ENCODE measurements at regions not wholly inside any gene's neighbourhood (a gene's known extent, or its start where the extent isn't known, plus 50 kb on each side); places are given as distances from the start of the nearest gene placed in this dataset.

DNA sequence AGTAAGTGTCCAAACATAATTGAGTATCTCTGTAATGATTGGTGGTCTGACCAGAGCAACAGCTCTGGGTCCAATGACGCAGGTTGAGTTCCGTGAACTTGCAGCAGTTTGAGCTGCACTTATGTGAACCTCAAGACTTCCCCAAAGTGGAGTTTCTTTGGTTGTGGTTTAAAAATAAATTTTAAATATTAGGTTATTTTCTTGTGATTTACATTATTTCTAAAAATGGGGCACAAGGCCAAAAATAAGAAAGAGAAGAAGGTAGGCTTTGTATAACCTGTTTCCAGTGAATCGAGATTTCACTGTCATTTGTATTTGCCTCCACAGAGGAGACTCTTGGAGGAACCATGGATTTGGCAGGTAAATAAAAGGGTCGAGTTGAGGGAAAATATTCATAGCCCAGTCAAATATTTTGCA lies 166.4 kb upstream of the ZNF217 start:
- Histone ChIP-seq H3K9me3 (ENCODE audit: insufficient read depth, low read length) (no peaks in the 10 kb centered on the region), H3K36me3 (ENCODE audit: insufficient read depth, insufficient read length, low read length) (no peaks in the 10 kb centered on the region), H3K27me3 (ENCODE audit: insufficient read depth, insufficient read length) (no peaks in the 10 kb centered on the region), H3K4me3 (ENCODE audit: insufficient read length, low read depth) (no peak overlapping the region), H3K9ac (ENCODE audit: insufficient read length, low read depth) (no peak overlapping the region), H3K4me1 (ENCODE audit: insufficient read depth, insufficient read length) (peaks cover 4% of the 10 kb centered on the region)
- no peak for DNase-seq (ENCODE audit: low read depth, low spot score)
- TF ChIP-seq SUZ12 (IDR thresholded peaks at IDR 0.05; ENCODE audit: extremely low read depth, insufficient read depth, insufficient read length) (no peak), YY1 (IDR thresholded peaks at IDR 0.05; ENCODE audit: insufficient read depth, insufficient read length) (no peak), ZNF274 (IDR thresholded peaks at IDR 0.05; ENCODE audit: low read depth, low read length) (no peak)

DNA sequence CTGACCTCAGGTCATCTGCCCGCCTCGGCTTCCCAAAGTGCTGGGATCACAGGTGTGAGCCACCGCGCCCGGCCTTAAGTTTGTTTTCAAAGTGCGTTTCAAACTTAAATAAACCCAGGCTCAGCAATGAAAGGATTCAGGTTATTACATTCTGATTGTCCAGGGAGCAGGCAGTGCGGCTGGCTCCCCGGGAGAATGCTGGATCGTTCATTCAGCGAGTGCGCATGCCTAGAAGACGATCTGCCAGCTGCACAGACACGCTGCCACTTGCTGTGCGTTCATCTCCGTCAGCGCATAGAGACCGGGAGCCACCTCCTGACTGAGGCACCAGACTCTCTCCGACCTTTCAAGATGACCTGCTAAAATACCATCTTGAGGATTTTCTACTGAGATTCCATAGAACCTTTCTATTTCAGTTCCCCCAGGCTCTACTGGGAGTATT lies 163.9 kb upstream of the ZNF217 start:
- Histone ChIP-seq H3K4me3 (ENCODE audit: insufficient read length, low read depth) (no peak overlapping the region), H3K4me1 (ENCODE audit: insufficient read depth, insufficient read length) (peaks cover 11% of the 10 kb centered on the region), H3K27me3 (ENCODE audit: insufficient read depth, insufficient read length) (no peaks in the 10 kb centered on the region), H3K36me3 (ENCODE audit: insufficient read depth, insufficient read length, low read length) (no peaks in the 10 kb centered on the region), H3K9ac (ENCODE audit: insufficient read length, low read depth) (peak overlapping the region; percentile 9), H3K9me3 (ENCODE audit: insufficient read depth, low read length) (no peaks in the 10 kb centered on the region)
- TF ChIP-seq YY1 (IDR thresholded peaks at IDR 0.05; ENCODE audit: insufficient read depth, insufficient read length) (no peak), SUZ12 (IDR thresholded peaks at IDR 0.05; ENCODE audit: extremely low read depth, insufficient read depth, insufficient read length) (no peak), ZNF274 (IDR thresholded peaks at IDR 0.05; ENCODE audit: low read depth, low read length) (no peak)
- DNase-seq (ENCODE audit: low read depth, low spot score), result no peak

DNA sequence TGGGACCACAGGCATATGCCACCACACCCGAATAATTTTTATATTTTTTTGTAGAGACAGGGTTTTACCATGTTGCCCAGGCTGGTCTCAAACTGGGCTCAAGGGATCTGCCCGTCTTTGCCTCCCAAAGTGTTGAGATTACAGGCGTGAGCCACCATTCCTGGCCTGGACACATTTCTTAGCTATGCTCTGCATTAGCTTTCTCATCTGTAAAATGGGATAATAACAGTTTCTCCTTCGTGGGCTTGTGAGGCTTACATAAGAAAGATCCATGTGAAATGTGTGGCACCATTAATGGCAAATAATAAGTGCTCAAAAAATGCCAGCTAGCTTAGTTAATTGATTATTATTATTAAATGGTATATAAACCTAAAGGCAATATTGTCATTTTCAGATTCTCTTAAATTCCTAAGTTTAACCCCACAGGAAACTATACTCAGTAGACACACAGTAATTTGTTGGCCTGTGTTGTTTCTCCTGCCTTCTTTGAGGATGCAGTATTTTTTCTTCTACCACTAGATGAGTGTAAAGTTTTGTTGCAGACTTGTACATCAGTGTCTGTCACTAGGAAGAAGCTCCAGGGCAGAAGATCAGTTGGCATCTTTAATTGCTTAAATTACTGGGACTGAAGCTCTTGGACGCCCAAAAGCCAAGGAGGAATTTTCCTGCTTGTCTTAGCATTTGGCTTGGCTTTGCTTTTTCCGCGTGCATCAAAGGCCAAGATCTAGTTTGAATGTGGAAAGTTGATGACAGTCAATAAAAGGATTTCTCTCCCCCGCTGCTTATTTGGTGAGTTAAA lies 162.3 kb upstream of the ZNF217 start:
- Histone ChIP-seq H3K4me3 (ENCODE audit: insufficient read length, low read depth) (no peak overlapping the region), H3K27me3 (ENCODE audit: insufficient read depth, insufficient read length) (no peaks in the 10 kb centered on the region), H3K4me1 (ENCODE audit: insufficient read depth, insufficient read length) (peaks cover 15% of the 10 kb centered on the region), H3K9me3 (ENCODE audit: insufficient read depth, low read length) (no peaks in the 10 kb centered on the region), H3K9ac (ENCODE audit: insufficient read length, low read depth) (no peak overlapping the region), H3K36me3 (ENCODE audit: insufficient read depth, insufficient read length, low read length) (no peaks in the 10 kb centered on the region)
- no peak for DNase-seq (ENCODE audit: low read depth, low spot score)
- TF ChIP-seq SUZ12 (IDR thresholded peaks at IDR 0.05; ENCODE audit: extremely low read depth, insufficient read depth, insufficient read length) (no peak), YY1 (IDR thresholded peaks at IDR 0.05; ENCODE audit: insufficient read depth, insufficient read length) (no peak), ZNF274 (IDR thresholded peaks at IDR 0.05; ENCODE audit: low read depth, low read length) (no peak)

DNA sequence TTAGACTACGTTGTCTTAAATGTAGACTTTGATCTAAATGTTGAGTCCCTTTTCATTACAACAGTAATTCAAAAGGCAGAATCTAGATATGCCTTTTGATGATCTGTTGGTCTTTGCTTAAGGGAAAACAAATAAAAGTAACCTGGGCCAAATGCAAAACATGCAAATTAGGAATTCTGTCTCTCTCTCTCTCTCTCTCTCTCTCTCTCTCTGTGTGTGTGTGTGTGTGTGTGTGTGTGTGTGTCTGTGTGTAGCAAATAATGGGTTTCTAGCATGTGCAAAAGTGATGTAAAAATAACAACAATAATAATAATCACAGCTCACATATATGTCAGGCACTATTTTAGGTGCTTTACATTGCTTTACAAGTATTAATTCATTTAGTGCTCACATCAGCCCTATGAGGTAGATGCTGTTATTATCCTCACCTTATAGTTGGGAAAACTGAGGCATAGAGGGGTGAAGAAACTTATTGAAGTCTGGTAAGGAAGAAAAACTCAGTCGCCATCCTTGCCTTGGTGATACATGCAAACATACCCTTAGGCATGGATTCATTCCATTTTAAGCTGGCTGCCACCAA lies 160.3 kb upstream of the ZNF217 start:
- Histone ChIP-seq H3K9ac (ENCODE audit: insufficient read length, low read depth) (no peak overlapping the region), H3K27me3 (ENCODE audit: insufficient read depth, insufficient read length) (no peaks in the 10 kb centered on the region), H3K9me3 (ENCODE audit: insufficient read depth, low read length) (no peaks in the 10 kb centered on the region), H3K36me3 (ENCODE audit: insufficient read depth, insufficient read length, low read length) (no peaks in the 10 kb centered on the region), H3K4me1 (ENCODE audit: insufficient read depth, insufficient read length) (peaks cover 17% of the 10 kb centered on the region), H3K4me3 (ENCODE audit: insufficient read length, low read depth) (no peak overlapping the region)
- no peak for TF ChIP-seq YY1 (IDR thresholded peaks at IDR 0.05; ENCODE audit: insufficient read depth, insufficient read length)
- no peak for TF ChIP-seq SUZ12 (IDR thresholded peaks at IDR 0.05; ENCODE audit: extremely low read depth, insufficient read depth, insufficient read length)
- no peak for TF ChIP-seq ZNF274 (IDR thresholded peaks at IDR 0.05; ENCODE audit: low read depth, low read length)
- DNase-seq (ENCODE audit: low read depth, low spot score), result no peak

DNA sequence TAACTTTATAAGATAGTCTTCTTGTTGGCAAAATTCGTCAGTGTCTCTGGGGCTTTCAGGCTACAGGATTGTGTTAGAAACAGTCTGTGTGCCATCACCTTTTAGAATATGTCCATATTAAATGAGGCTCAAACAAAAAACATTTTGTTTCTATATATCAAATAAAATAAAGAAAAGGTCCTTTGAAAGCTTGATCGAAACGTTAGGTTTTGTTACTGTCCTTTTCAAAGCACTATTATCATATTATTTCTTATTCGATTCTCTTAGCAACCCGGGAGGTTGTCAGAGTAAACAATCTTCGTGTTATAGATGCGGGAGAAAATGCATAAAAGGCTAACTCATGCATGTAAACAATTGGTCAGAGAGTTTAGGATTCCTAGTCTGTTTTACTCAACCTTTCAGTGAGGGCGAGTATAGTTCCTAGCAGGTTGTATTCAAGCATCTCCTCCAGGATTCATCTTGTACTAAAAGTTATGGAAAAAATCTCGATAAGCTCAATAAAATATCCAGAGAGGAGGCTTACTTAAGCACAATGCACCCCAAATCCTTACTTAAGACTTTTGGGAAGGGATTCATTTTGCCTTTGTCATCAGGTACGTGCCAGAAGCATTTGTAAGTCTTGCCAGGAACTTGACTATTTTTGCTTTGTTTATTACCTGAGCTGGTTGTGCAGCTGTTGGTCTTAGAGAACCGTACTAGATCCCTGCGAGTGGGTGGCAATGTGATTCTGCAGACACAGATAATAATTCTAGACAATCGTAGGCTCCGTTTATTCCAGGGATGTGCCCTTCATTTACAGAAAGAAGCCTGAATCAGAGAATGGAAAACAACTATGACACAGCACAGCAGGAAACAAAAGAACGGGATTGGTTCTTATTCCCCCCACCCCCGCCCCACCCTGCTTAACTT lies 159.6 kb upstream of the ZNF217 start:
- TF ChIP-seq YY1 (IDR thresholded peaks at IDR 0.05; ENCODE audit: insufficient read depth, insufficient read length) (no peak), SUZ12 (IDR thresholded peaks at IDR 0.05; ENCODE audit: extremely low read depth, insufficient read depth, insufficient read length) (no peak), ZNF274 (IDR thresholded peaks at IDR 0.05; ENCODE audit: low read depth, low read length) (no peak)
- Histone ChIP-seq H3K4me3 (ENCODE audit: insufficient read length, low read depth) (no peak overlapping the region), H3K9ac (ENCODE audit: insufficient read length, low read depth) (no peak overlapping the region), H3K4me1 (ENCODE audit: insufficient read depth, insufficient read length) (peaks cover 15% of the 10 kb centered on the region), H3K9me3 (ENCODE audit: insufficient read depth, low read length) (no peaks in the 10 kb centered on the region), H3K27me3 (ENCODE audit: insufficient read depth, insufficient read length) (no peaks in the 10 kb centered on the region), H3K36me3 (ENCODE audit: insufficient read depth, insufficient read length, low read length) (no peaks in the 10 kb centered on the region)
- DNase-seq (ENCODE audit: low read depth, low spot score), result no peak

DNA sequence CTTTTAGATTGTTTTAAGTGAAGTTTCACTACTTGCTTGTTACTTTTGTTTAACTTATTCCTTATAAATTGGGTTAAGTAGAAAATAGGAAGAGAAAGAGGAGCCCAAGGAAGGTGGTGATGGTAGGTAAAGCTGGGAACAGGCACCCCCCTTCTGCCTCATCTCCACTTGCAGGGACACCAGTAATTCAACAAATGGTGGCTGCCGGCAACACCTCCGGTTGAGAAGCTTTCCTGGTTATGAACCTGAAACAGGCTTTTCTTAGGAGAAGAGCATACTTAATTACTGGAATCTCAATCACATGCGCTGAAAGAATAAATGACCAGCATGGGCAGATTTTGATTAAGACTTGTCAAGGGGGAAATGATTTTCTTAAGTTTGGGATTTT lies 158.9 kb upstream of the ZNF217 start:
- no peak overlapping the region for H3K4me3 ChIP-seq (ENCODE audit: insufficient read length, low read depth)

More for the DNA sequence above, 158.9 kb upstream of the ZNF217 start:
- no peak for DNase-seq (ENCODE audit: low read depth, low spot score)
- peaks cover 15% of the 10 kb centered on the region for H3K4me1 ChIP-seq (ENCODE audit: insufficient read depth, insufficient read length)
- H3K9ac ChIP-seq (ENCODE audit: insufficient read length, low read depth), result no peak overlapping the region
- H3K27me3 ChIP-seq (ENCODE audit: insufficient read depth, insufficient read length), result no peaks in the 10 kb centered on the region
- no peaks in the 10 kb centered on the region for H3K9me3 ChIP-seq (ENCODE audit: insufficient read depth, low read length)
- no peaks in the 10 kb centered on the region for H3K36me3 ChIP-seq (ENCODE audit: insufficient read depth, insufficient read length, low read length)
- TF ChIP-seq SUZ12 (IDR thresholded peaks at IDR 0.05; ENCODE audit: extremely low read depth, insufficient read depth, insufficient read length), result no peak
- no peak for TF ChIP-seq YY1 (IDR thresholded peaks at IDR 0.05; ENCODE audit: insufficient read depth, insufficient read length)
